GM23338 (cell line): ENCODE measurements at regions not wholly inside any gene's neighbourhood (a gene's known extent, or its start where the extent isn't known, plus 50 kb on each side); places are given as distances from the start of the nearest gene placed in this dataset.
"Not testable (repeated sequence)": the region's sequence is repeated elsewhere in the genome, so short reads cannot be mapped to it uniquely, and the experiment has no call there.

ENCODE experiments used
- CREB1 ChIP-seq: fragments of 250-450 bp; sonication (Bioruptor Pico); IDR thresholded peaks from 2 replicates; pipeline ENCODE4 v1.5.0; 2020; ENCODE audit warnings: low read depth, mild to moderate bottlenecking, moderate library complexity
- CTCF ChIP-seq, 2 experiments: fragments of 200-600 bp in 1 of 2; sonication (generic) in 1 of 2; conservative IDR thresholded peaks; 2 replicates each; pipeline versions ENCODE4 v1.5.1 to v1.6.1; 2016 to 2017; ENCODE audit warnings: antibody characterized with exemption in 2 of 2, low read depth in 2 of 2, mild to moderate bottlenecking in 2 of 2, moderate library complexity in 1 of 2
- ETS1 ChIP-seq: IDR thresholded peaks from 2 replicates; pipeline ENCODE4 v1.6.1; 2016; ENCODE audit warnings: antibody characterized with exemption
- EZH2 ChIP-seq: fragments of 200-600 bp; sonication (generic); IDR thresholded peaks from one replicate; pipeline ENCODE4 v1.8.0; 2017; ENCODE audit warnings: antibody characterized with exemption, mild to moderate bottlenecking, low read depth; ENCODE audit not compliant: unreplicated experiment
- EZH2phosphoT487 ChIP-seq: fragments of 200-600 bp; sonication (generic); IDR thresholded peaks from one replicate; pipeline ENCODE4 v1.8.1; 2018; ENCODE audit warnings: antibody characterized with exemption; ENCODE audit not compliant: unreplicated experiment
- JUNB ChIP-seq: IDR thresholded peaks from one replicate; pipeline ENCODE4 v1.6.1; 2016; ENCODE audit warnings: antibody characterized with exemption; ENCODE audit not compliant: unreplicated experiment
- NANOG ChIP-seq: IDR thresholded peaks from 2 replicates; pipeline ENCODE4 v1.6.1; 2016; ENCODE audit warnings: antibody characterized with exemption, borderline replicate concordance
- POLR2AphosphoS5 ChIP-seq: IDR thresholded peaks from 2 replicates; pipeline ENCODE4 v1.6.1; 2016; ENCODE audit warnings: antibody characterized with exemption, low read depth
- REST ChIP-seq: IDR thresholded peaks from one replicate; pipeline ENCODE4 v1.6.1; 2018; ENCODE audit warnings: antibody characterized with exemption; ENCODE audit not compliant: unreplicated experiment
- STAT1 ChIP-seq: IDR thresholded peaks from one replicate; pipeline ENCODE4 v1.6.1; 2016; ENCODE audit warnings: antibody characterized with exemption; ENCODE audit not compliant: unreplicated experiment
- ZNF114 ChIP-seq: fragments of 250-450 bp; sonication (Bioruptor Pico); IDR thresholded peaks from 2 replicates; pipeline ENCODE4 v1.5.0; 2020; ENCODE audit warnings: mild to moderate bottlenecking, moderate library complexity

GRCh38 chr2:105477050-105477620 is 78.3 kb upstream of the FHL2 start:
- not testable (repeated sequence) for TF ChIP-seq CTCF (conservative IDR thresholded peaks at IDR 0.05; ENCODE audit: low read depth in 2 of 2); REST; EZH2; POLR2AphosphoS5; EZH2phosphoT487; NANOG; ETS1; JUNB; CREB1 (CRISPR knock-in tag); STAT1; ZNF114 (CRISPR knock-in tag)
